ENCODE measurements at regions not wholly inside any gene's neighbourhood (a gene's known extent, or its start where the extent isn't known, plus 50 kb on each side); places are given as distances from the start of the nearest gene placed in this dataset.

DNA sequence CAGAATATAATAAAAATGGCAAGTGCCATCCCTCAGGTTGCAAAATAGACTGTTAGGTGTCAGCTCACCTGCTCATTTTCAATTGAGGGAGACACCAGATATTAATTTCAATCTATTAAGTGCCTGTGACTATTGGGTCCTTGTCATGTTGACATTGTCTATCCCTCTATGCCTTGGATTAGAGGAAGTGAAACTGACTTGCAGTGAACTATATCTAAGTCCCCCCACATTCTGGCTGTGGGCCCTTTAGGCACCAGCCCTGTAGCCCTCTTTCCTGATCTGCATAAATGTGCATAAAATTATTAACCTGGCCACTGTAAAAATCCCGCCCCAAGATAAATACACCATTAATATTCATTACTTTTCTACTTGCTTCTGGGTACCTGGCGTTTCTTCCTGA, 293.0 kb upstream of the CLNK start:
- H3K27ac Mint-ChIP-seq = no peak overlapping the region
- H3K9me3 Mint-ChIP-seq = no peaks in the 10 kb centered on the region
- no peaks in the 10 kb centered on the region for H3K27me3 Mint-ChIP-seq (ENCODE audit: low read depth)
- H3K4me3 Mint-ChIP-seq = no peak overlapping the region
- H3K4me1 Mint-ChIP-seq = no peaks in the 10 kb centered on the region
- TF ChIP-seq, protein P1, sequence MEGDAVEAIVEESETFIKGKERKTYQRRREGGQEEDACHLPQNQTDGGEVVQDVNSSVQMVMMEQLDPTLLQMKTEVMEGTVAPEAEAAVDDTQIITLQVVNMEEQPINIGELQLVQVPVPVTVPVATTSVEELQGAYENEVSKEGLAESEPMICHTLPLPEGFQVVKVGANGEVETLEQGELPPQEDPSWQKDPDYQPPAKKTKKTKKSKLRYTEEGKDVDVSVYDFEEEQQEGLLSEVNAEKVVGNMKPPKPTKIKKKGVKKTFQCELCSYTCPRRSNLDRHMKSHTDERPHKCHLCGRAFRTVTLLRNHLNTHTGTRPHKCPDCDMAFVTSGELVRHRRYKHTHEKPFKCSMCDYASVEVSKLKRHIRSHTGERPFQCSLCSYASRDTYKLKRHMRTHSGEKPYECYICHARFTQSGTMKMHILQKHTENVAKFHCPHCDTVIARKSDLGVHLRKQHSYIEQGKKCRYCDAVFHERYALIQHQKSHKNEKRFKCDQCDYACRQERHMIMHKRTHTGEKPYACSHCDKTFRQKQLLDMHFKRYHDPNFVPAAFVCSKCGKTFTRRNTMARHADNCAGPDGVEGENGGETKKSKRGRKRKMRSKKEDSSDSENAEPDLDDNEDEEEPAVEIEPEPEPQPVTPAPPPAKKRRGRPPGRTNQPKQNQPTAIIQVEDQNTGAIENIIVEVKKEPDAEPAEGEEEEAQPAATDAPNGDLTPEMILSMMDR (IDR thresholded peaks at IDR 0.05; ENCODE audit: unreplicated experiment in 3 of 3) = no peak
- no peaks in the 10 kb centered on the region for H3K36me3 Mint-ChIP-seq (ENCODE audit: low read depth)

- TF ChIP-seq, protein P1 (IDR thresholded peaks at IDR 0.05; ENCODE audit: unreplicated experiment in 3 of 3) = no peak
- Mint-ChIP-seq H3K27ac (no peak overlapping the region), H3K4me3 (no peak overlapping the region), H3K27me3 (ENCODE audit: low read depth) (no peaks in the 10 kb centered on the region), H3K36me3 (ENCODE audit: low read depth) (no peaks in the 10 kb centered on the region), H3K9me3 (no peaks in the 10 kb centered on the region), H3K4me1 (no peaks in the 10 kb centered on the region)
Observed at GRCh38 chr4:10974371-10974770, 289.8 kb upstream of the CLNK start.

GRCh38 chr4:10973686-10974085, 289.1 kb upstream of the CLNK start:
- Mint-ChIP-seq H3K27ac (no peak overlapping the region), H3K27me3 (ENCODE audit: low read depth) (no peaks in the 10 kb centered on the region), H3K4me3 (no peak overlapping the region), H3K4me1 (peaks cover 4% of the 10 kb centered on the region), H3K36me3 (ENCODE audit: low read depth) (no peaks in the 10 kb centered on the region), H3K9me3 (no peaks in the 10 kb centered on the region)
- TF ChIP-seq, protein P1 (IDR thresholded peaks at IDR 0.05; ENCODE audit: unreplicated experiment in 3 of 3) = no peak

- peaks cover 4% of the 10 kb centered on the region for H3K4me1 Mint-ChIP-seq
- no peaks in the 10 kb centered on the region for H3K27me3 Mint-ChIP-seq (ENCODE audit: low read depth)
- H3K36me3 Mint-ChIP-seq (ENCODE audit: low read depth) = no peaks in the 10 kb centered on the region
- no peak overlapping the region for H3K4me3 Mint-ChIP-seq
- TF ChIP-seq, protein P1 (IDR thresholded peaks at IDR 0.05; ENCODE audit: unreplicated experiment in 3 of 3) = no peak
- H3K27ac Mint-ChIP-seq = no peak overlapping the region
- H3K9me3 Mint-ChIP-seq = no peaks in the 10 kb centered on the region
Observed at GRCh38 chr4:10971800-10972401, 287.3 kb upstream of the CLNK start.

- H3K27me3 Mint-ChIP-seq (ENCODE audit: low read depth) = no peaks in the 10 kb centered on the region
- TF ChIP-seq, protein P1 (IDR thresholded peaks at IDR 0.05; ENCODE audit: unreplicated experiment in 3 of 3) = no peak
- no peak overlapping the region for H3K4me3 Mint-ChIP-seq
- H3K27ac Mint-ChIP-seq = no peak overlapping the region
- peaks cover 9% of the 10 kb centered on the region for H3K4me1 Mint-ChIP-seq
- no peaks in the 10 kb centered on the region for H3K9me3 Mint-ChIP-seq
- no peaks in the 10 kb centered on the region for H3K36me3 Mint-ChIP-seq (ENCODE audit: low read depth)
Observed at GRCh38 chr4:10965196-10965595, 280.6 kb upstream of the CLNK start.

DNA sequence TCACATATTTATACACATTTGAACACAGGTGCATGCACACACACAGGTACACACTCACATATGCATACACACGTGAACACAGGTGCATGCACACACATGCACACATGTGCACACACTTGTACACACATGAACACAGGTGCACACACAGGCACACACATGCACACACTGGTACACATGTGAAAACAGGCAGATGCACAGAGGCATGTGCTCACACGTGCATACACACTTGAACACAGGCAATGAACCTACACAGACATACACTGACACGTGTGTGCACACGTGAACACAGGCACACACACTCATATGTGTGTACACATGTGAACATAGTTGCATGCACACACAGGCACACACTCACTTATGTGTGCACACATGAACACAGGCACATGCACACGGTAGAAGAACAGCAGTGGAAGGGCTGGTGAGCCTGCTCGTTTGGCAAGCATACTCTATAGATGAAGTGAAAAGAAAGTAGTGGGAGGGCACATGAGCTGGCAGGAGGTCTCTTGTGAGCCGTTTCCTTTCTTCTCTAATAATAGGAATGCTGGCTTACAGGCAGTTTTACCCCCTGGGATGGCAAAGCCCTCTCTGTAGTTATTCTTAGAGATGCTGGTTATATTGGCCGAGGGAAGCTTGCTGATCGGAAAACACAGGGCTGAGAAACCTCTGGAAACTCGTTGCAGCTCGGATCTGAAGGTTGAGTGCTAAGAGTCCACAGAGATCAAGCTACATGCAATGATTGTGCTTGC, 279.6 kb upstream of the CLNK start:
- Mint-ChIP-seq H3K9me3 (no peaks in the 10 kb centered on the region), H3K27ac (no peak overlapping the region), H3K36me3 (ENCODE audit: low read depth) (no peaks in the 10 kb centered on the region), H3K27me3 (ENCODE audit: low read depth) (peaks cover 4% of the 10 kb centered on the region), H3K4me3 (no peak overlapping the region), H3K4me1 (peaks cover 13% of the 10 kb centered on the region)
- TF ChIP-seq, protein P1 (IDR thresholded peaks at IDR 0.05; ENCODE audit: unreplicated experiment in 3 of 3) = no peak
